Head of caudate nucleus (tissue), 42 donors: ENCODE measurements at regions not wholly inside any gene's neighbourhood (a gene's known extent, or its start where the extent isn't known, plus 50 kb on each side); places are given as distances from the start of the nearest gene placed in this dataset.
"Not testable (repeated sequence)": the region's sequence is repeated elsewhere in the genome, so short reads cannot be mapped to it uniquely, and the experiment has no call there.

ENCODE experiments used
- DNase-seq, 42 donors: peaks; one replicate each; pipeline versions ENCODE4 v3.0.0 to v3.0.0-alpha.2; 2020 to 2021; ENCODE audit warnings: mixed read lengths in 7 of 42
- intact Hi-C: fragments of 100-400 bp; cut with DNase I; formaldehyde crosslinking; loops from one replicate; pipeline ENCODE4 v1.15.0; 2022

DNA sequence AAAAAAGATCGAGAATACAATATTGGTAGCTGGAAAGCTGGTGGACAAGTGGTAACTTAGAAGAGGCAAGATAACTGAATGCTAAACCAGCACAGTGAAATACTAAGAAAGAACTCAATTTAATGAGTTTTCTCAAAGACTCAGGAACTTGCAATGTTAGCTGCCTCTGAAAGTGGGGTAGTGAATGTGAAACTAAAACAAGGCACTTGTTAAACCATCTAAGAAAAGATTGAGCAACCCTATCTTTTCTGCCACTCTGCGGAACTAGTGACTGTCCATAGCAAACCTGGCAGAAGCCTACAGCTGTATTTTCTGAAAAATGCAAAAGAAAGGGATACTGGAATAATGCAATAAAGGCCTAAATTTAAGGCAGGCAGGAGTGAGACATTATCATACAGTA is 1574.4 kb upstream of the PRR20A start:
- DNase-seq = no peak
- intact Hi-C loops = no loop called here

DNA sequence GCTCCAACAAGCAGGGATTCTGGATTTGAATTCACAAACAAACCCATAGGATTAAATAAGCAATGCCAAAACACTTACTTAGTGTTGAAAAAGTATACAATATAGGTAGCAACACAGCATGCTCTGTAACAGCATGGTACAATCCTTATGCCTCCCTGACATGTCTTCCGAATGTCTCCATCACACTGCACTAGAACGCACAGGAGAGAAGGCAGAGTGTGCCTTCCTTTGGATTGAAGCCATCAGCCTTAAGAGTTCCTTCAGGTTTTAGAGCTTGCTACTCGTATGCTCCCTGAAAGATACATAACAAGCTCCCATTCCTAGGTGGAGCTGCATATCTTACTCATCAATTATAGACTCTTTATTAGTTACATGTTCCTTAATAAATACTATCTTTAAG is 1573.9 kb upstream of the PRR20A start:
- intact Hi-C loops = no loop called here
- no peak for DNase-seq

DNA sequence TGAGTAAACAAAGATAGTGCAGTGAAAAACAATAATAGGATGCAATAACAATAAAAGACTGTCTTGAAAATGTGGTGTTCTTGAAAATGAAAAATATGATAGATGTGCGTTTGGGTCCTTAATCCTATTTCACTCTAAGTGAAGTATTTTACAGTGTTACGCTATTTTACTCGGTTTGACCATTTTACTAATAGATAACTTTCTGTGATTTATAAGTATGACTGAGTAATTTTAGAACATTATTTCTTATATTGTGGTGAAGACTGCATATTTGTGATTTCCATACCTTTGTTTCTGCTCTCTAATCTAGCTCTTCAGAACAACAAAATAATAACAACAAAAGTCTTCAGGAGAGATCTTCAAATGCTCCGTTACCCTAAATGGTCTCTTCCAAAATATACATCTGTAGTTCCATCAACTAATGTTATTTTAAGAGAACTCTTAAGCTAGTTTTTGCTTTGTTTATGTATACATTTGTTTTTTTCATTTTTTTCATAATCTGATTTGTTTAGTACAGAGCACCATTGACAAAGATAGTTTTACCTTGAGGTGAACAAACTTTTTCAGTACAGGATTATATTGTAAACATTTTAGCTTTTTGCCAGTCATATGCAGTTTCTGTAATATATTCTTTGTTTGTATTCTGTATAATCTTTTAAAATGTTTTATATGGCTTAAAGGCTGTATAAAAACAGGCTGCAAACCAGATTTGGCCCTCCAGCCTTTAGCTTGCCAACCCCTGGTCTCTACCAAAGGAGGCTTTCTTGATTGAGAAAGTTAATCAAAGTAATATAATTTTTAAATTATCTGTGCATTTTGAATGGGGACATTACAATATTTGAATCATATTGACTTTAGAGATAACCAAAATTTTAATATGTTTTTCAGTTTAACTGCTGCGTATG is 1572.7 kb upstream of the PRR20A start:
- intact Hi-C loops = no loop called here
- no peak for DNase-seq

DNA sequence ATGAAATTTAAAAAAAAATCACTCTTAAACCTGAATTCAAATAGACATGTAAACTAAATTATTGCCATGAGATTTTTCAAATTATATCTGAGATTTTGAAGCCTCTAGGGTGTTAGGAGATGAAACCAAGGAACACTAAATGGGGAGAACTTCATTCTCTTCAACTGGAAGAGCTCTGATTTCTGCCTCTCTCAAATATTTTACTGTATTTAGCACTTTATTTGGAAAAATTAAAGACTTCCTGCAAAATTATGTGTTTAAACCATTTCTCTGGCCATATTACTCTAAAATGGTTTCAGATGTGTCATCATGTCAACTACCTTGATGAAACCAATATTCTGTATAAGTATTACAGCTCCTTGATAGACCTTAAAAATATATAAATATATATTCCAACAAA is 1571.6 kb upstream of the PRR20A start:
- no peak for DNase-seq
- intact Hi-C loops = no loop called here

DNA sequence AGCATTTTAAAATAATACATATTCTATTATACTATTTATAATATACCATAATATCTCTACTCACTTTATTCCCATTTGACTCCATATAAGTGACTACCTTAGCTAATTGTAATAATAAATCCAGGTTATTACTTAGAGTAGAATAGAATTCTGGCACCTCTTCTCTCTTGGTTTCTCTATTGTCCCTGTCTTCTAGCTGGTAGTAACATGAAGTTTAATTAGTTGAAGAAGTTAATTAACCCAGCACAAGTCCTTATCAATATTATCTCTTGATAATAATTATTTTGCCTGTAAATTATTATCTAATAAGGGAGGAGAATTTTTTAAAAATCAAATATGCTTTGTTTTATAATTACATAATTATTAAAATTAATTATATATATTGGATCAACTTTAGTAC is 1571.2 kb upstream of the PRR20A start:
- DNase-seq = no peak
- intact Hi-C loops = no loop called here

DNA sequence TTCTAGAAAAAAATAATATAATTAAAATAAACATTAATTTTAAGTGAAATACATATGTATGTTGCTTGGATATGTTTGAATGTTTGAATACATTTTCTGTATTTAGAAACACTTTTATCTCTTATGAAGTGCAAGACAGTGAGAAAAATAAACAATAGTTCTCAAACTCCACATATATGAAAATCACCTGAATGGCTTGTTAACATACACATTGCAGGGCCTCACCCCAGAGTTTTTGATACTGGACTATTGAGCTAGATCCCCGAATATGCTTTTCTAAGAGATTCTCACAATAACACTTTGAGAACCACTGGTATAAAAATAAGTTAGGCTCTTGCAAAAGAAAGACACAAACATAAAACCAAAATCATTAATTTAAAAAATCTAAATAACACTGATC is 1570.3 kb upstream of the PRR20A start:
- no peak for DNase-seq
- intact Hi-C loops = no loop called here

DNA sequence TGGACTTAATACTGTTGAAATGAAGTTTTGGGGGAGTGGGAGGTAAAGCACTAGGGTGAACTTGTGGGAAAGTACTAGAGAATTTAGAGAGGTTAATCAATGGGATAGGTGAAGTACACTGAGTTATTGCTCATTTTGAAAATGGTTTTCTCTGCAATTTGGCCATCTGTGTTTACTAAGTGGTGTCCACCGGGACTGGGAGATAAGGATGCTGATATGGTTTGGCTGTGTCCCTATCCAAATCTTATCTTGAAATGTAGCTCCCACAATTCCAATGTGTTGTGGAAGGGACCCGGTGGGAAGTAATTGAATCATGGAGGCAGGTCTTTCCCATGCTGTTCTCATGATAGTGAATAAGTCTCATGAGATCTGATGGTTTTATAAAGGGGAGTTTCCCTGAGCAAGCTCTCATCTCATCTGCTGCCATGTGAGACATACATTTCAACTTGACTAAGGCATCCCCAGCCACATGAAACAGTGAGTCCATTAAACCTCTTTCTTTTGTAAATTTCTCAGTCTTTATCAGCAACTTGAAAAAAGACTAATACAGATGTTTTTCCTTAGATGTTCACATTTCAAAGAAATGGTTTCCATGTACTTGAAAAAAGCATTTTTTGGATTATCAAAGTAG is 1569.4 kb upstream of the PRR20A start:
- DNase-seq = no peak
- intact Hi-C loops = no loop called here

DNA sequence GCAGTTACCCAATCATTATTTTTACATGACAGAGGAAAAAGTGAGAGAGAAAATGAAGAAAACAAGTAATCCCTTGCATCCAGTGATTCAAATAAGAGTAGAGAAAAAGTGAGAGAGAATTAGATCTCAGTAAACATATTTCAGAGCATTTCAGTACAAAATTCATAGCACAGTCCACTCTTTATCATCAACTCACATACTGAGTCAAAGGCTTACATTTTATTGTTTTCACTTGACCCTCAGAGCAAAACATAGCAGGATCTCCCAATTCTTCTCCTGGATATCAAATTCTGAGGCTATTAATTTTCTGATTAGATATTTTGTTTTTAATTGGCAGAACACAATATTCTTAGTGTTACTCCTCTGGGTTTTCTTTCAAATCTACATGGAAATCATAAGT is 1568.3 kb upstream of the PRR20A start:
- intact Hi-C loops = no loop called here
- no peak for DNase-seq

DNA sequence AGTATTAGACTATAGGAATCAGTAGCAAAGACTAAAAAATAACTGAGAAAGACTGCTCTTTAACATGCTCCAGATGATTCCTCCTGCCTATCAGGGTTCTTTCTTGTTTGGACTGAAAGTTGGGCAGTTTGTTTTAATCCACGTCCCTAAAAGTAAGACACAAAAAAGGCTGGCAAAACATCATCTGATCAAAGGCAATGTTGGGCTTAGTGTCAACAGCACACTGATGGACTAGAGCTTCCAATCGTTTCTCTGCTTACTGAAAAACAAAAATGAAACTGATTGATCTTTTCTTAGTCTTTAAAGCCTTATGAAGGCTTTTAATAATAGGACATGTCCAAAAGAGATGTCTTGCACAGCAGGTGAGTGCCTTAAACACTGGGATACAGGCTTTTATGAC is 1567.9 kb upstream of the PRR20A start:
- intact Hi-C loops = no loop called here
- DNase-seq = no peak

DNA sequence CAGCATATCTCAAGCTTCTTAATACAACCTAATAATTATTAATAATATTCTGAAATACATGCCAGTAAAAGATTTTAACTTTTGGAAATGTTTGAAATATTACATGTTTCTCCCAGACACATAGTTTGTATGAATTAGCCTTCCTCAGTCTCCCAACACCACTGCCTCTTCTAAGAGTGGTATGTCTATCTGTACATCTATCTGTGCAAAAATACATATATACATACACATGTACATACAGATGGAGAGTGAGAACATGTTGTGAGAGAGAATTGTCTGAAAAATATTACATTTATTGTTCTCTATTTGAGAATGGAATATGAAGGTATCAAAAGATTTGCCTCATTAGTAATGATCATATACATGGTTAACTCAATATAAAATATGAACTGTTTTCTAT is 1567.2 kb upstream of the PRR20A start:
- intact Hi-C loops = no loop called here

DNA sequence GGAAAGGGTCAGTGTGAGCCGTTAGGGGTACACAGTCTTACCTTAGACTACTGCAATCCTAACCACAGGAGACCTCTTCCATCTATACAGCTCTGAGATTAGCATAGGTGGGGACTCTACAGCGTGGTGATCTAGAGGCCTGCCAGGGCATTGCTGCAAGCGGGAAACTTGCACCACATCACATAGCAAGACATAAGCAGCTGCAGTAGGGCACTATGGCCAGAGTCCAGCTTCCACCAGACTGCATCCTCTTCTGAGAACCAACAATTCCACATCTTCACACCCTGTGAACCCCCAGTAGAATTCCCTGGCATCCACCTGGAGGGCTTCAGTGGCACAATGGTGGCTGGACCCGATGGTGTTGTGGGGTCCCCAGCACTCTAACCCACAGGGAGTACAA is 1564.3 kb upstream of the PRR20A start:
- no peak for DNase-seq
- intact Hi-C loops = no loop called here

More for the DNA sequence above, 1567.2 kb upstream of the PRR20A start:
- DNase-seq = no peak

DNA sequence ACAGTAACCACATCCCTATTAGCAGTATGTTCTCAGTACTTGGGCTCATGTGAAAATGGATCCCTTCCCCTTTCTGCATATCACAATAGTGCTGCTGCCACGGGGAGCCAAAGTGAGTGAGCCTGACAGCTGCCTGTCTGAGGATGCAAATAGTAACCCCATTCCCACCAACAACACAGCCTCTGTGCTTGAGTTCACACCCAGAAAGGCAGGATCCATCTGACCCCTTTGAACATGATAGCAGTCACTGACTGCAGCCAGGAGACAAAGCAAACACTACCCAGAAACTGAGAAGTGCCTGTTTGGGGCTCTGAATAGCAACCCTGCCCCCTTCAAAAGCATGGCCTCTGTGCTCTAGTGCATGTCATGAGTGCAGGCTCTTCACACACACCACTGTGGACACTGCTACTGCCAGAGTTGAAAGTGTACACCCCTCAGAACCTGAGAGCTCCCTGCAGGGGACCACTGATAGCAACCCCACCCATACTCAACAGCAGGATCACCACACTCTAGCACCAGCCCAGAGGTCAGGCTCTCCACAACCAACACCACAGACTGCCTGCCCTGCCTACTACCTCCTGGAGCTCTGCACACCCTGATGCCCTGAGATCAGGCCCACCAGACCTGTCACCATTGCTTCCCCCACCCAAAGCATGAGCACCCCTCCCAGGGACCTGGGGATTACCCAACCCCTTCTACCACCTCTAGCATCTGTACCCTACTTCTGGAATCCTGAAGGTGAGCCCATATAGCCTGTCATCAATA is 1563.5 kb upstream of the PRR20A start:
- intact Hi-C loops = no loop called here
- no peak for DNase-seq

DNA sequence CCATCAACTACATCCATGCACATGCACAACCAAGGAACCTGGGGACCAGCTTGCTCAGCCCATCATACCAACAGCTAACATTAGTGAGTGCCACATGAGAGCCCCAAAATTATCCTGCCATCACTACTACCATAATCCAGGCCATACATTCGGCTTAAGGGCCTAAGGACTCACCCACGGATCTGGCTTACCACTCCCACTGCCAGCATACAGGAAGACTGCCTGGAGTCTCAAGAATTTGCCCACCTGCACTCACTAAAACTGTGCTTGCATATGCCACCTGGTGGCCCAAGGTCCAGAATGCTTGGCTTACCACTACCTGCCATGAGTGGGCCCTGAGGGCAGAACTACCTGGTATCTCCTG is 1562.9 kb upstream of the PRR20A start:
- no peak for DNase-seq
- intact Hi-C loops = no loop called here

DNA sequence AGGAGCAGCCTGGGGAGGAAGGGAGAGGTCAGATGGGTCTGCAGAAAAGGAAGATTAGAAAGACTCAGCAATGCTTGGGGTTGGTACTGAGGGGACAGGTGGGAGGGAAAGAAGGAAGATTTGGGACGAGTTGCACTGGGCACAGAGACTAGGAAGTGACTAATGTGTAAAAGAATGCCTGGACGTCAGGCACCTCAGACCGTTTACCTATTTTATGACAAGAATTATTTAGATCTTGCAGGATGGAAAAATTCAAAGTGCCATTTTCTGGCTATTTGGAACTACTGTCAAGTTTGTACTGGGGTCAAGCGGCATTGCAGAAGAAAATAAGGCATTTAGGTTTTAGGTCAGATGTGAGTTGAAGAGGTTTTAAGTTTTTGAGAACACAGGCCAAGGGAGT is 1558.4 kb upstream of the PRR20A start:
- DNase-seq, intact Hi-C loops: not testable (repeated sequence)

DNA sequence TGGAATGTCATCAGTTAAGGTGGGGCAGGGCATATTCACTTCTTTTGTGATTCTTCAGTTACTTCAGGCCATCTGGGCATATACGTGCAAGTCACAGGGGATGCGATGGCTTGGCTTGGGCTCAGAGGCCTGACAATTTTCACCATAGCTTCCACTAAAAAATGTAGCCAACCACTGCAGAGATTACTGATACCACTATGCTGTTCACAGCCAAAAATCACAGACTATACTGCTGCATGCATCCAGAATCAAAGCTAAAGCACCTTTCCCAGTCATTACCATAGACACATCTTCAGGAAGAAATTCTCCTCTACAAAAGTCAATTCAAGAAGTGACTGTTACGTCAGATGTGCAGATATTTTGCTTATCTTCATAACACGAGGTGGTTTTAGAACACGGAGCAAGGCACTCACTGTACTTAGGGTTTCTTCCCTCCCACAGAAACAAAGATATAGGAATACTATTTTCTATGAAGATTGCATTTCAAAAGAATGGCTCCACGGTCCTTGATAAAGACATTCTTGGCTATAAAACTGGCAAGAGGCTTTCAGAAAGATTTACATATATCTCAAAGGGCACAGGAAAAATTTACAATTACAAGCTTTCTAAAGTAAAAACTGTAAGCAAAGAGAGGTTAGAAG is 1556.6 kb upstream of the PRR20A start:
- DNase-seq = no peak
- intact Hi-C loops = no loop called here

DNA sequence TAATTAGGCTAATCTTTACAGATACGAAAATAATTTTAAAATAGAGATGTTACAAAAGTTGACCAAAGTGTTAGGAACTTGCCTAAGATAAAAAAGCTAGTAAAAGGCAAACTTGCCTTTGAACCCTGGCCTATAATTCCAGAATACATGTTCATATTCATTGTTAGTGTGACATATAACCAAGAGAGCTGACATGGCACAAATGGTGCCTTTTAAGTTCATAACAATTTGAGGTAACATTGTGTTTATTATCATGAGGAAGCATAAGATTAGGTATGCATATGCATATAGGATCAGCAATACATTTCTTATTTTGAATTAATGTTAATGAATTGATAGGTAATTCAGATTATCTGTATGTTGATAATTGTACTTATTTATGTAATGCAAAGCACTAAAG is 1537.9 kb upstream of the PRR20A start:
- DNase-seq = no peak
- intact Hi-C loops = no loop called here

DNA sequence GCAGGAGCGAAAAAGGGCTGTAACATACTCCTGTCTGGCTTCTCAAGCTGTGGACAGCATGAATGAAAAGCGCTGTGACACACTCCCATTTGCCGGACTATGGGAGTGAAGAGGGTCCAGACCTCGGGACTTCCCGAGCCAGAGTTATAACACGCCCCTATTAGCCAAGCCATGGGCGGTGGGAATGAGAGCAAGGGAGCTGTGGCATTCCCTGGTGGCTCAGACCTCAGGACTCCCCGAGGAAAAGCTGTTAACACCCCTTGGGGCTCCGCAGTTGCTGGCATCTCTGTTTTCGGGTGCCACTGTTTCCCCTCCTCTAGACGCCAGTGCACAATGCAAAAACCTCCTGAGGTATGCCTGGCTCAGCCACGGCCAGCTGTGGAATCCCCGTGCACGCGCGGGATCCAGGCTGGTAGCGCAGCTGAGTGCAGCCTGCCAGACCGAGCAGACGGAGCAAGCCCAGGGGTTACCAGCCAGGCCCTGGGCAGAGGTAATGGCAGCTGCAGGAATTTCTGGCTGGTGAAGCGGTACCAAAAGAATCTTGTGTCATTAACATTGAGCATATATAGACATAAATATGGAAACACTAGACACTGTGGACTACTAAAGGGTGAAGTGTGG is 1534.6 kb upstream of the PRR20A start:
- no peak for DNase-seq
- intact Hi-C loops = no loop called here

DNA sequence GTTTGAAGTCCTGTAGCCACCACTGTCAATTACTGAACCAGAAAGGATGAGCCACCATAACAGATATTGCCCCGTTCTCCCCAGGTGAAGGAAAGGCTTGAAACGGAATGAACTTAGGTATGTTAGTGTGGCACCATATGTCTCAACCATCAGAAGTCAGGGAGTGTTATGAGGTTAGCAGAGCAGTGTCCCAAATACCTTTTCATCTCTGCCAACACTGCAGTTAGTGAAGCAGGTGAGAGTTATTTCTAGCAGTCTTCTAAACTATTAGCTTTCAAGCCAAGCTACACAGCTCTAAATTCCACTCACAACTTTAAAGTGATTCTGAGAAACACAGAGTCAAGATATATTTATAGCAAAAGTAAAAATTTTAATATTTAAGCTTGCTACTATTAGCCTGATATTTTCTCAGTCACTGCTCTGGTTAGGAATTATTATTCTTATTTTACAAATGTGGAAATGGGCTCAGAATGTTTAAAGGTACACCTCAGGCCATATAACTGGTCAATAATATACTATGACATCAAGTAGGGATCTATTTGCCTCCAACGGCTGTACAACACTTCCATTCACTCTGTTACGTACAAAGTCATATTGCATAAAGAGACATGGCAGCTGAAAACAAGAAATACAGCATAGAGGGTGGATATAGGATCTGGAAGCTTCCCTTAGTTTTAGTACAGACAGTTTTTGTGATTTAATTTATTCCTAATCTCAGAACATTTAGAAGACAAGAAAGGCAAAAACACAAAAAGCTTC is 1527.1 kb upstream of the PRR20A start:
- intact Hi-C loops = no loop called here
- no peak for DNase-seq

DNA sequence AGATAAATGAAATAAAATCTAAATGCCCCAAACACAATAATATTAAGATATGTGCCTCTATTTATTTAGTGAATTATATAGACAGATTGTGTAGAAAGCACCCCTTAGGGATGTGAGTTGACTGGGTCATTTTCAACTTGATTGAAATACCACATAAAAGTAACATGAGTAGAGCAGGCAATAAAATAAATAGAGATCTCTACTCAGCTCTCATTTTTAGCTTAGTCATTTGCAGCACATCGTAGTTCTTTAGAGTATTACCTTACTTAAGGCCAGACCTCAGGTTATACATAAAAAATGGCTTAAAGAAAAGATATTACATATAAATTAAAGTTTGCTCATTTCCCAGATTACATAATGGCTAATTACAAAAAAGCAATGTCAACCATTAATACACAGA is 1525.6 kb upstream of the PRR20A start:
- DNase-seq = no peak
- intact Hi-C loops = no loop called here
